Epithelial cell of proximal tubule (primary cell): ENCODE measurements at regions not wholly inside any gene's neighbourhood (a gene's known extent, or its start where the extent isn't known, plus 50 kb on each side); places are given as distances from the start of the nearest gene placed in this dataset.

Experiments used
- DNase-seq: peaks from one replicate; pipeline ENCODE4 v3.0.0-alpha.2; 2011; ENCODE audit warnings: low read depth
- H3K4me3 ChIP-seq: 2 replicates; pipeline ENCODE4 v1.5.1; 2011; ENCODE audit warnings: low read depth, mild to moderate bottlenecking, low read length
- CTCF ChIP-seq: conservative IDR thresholded peaks from 2 replicates; pipeline ENCODE4 v1.5.1; 2012; ENCODE audit warnings: low read depth, mild to moderate bottlenecking, low read length

- no peak for DNase-seq
- no peak for TF ChIP-seq CTCF
- no peak overlapping the region for H3K4me3 ChIP-seq
Measured at GRCh38 chr10:117615649-117616048, 73.1 kb downstream of the EMX2 start.

DNA sequence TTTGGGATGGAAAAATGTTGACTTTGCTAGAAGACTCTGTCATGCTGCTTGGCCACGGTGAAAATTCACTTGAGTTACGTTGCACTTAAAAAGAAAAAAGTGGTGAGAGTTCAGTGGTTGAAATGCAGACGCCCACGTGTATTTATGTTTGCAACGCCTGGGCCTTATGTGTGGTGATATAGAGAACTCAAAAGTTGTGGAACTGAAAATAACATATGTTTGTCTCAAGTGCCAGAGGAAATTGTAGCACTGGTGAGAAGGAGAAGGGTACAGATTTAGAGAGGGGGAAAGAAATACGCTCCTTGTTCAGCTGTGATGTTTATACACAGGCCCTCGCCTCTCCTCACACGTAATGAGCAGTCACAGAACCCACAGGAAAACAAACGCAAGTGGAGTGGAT is 73.6 kb downstream of the EMX2 start:
- no peak for TF ChIP-seq CTCF
- no peak overlapping the region for H3K4me3 ChIP-seq
- DNase-seq = no peak

DNA sequence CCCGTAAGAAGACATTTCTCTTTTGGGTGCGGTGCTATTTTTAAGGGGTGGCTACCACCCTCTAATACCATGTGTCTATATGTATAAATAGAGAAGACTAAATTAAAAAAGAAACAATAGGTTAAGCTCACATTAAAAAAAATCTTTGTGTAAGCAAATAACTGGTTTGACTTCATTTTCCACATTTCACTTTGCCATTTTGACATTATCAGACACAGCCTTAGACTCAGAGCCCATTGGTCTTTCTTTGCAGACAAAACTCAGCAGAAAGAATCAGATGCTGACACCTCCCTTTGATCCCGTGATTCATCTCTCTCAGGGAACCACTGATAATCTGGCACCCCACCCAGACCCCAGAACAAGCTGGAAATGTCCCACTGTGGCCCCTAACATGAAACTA is 74.5 kb downstream of the EMX2 start:
- no peak overlapping the region for H3K4me3 ChIP-seq
- no peak for TF ChIP-seq CTCF
- no peak for DNase-seq

- DNase-seq = no peak
- no peak overlapping the region for H3K4me3 ChIP-seq
- TF ChIP-seq CTCF = no peak
Measured at GRCh38 chr10:117617659-117618058, 75.1 kb downstream of the EMX2 start.

- no peak for DNase-seq
- no peak for TF ChIP-seq CTCF
- H3K4me3 ChIP-seq = no peak overlapping the region
Measured at GRCh38 chr10:117619223-117619622, 76.7 kb downstream of the EMX2 start.

DNA sequence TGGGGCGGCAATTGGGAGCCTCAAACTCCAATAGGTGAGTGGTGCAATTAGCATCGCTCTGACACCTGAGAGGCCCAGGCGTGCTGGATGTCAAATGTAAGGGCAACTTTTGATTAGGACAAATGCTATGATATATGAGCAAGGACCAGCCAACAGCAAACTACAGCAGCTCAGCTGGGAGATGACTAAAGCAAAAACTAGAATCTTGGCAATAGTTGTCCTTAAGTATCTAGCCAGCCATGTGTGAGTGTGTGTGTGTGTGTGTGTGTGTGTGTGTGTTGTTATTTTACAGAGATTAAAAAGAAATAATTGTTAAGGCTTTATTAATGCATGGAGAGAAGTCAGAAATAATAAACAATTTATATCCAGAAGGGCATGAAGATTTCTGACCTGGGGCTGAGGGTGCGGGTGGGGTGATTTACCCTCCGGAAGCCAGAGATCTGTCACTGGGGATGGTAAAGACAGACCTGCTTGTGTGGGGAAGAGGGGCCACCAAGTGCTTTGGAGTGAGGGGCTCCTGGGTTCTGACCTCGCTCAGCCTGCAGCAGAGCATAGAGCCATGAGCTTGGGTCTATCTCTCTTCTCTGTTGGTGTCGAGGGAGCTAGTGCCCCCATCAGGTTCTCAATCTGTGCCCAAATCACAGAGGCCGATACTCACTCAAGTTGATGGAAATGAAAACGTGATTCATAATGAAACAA is 77.3 kb downstream of the EMX2 start:
- DNase-seq = no peak
- TF ChIP-seq CTCF = no peak
- H3K4me3 ChIP-seq = no peak overlapping the region

DNA sequence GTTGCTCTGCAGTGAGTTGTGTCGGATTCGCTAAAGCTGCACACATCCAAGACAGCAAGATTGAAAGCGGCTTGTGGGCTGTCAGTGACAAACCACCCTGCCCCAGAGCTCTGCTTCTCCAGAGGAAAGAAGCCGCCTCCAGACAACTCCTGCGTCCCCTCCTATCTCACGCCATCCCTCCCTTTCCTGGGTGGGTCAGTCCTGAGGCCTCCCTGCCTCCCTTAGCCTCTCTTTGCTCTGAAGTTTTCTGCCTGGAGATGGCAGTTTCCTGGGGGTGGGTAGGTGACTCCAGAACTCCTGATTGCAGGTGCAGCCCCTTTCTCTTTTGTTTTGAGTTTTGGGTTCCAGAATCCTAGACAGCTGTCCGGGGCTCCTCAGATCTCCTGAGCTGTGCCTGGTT is 78.7 kb downstream of the EMX2 start:
- no peak overlapping the region for H3K4me3 ChIP-seq
- no peak for TF ChIP-seq CTCF
- DNase-seq = no peak
